T1000 (cell line): ENCODE measurements at regions not wholly inside any gene's neighbourhood (a gene's known extent, or its start where the extent isn't known, plus 50 kb on each side); places are given as distances from the start of the nearest gene placed in this dataset.
"Not testable (repeated sequence)": the region's sequence is repeated elsewhere in the genome, so short reads cannot be mapped to it uniquely, and the experiment has no call there.

ENCODE experiments used
- DNase-seq: peaks from one replicate; lab custom pipeline; 2025; ENCODE audit warnings: mixed read lengths; lab: John Stamatoyannopoulos, UW

DNA sequence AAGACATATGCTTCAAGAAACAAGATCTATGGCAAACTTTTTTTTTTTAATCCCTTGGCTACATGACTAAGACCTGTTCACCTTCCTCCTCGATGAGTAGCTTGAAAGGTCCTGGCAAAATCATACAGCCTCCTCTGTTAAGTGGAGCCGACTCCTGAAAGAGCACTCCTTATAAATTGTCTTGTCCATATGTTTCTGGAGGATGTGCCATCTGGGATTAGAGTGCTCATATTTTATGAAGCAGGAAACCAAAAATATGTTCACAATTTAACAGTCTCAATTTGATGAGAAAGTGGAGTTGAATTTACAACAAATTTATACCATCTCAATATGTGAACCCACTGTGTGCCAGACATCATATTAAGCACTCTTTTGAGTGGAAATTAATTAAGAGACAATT is 912.1 kb upstream of the FAT3 start:
- DNase-seq = no peak

DNA sequence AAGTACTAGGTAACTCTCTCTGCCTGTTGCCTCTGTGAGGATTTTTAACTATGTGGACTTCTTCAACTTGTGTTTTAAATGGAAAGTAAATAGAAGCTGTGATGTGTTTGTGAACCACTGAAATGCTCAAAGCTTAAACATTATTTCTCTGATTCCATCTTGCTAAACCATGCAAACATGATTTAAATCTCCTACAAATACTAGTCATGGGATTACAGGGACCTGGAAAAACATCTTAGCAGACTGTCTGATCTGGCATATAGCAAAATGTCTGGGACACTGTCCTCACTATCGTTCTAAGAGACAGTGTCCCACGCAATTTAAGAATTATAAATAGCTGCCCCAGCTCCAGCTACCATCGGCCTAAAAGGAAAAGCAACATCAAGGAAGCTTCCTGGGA is 914.5 kb upstream of the FAT3 start:
- no peak for DNase-seq

DNA sequence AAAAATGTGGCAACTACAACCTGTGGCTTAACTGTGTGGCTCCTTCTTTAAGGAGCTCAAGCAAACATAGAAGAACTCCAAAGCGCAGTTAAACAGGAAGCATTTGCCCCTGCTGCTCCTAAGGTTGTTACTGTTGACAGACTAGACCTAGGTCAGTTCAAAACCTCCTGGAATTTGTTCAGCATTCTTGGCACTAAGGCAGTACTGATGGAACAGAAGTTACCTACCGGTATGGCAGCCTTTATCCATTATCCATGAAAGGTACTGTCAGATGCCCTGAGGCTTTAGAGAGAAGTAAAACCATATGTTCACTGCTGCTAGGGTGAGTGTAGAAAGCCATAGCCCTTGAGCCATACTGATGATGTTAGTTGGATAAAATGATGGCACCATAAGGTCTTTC is 916.5 kb upstream of the FAT3 start:
- no peak for DNase-seq

DNA sequence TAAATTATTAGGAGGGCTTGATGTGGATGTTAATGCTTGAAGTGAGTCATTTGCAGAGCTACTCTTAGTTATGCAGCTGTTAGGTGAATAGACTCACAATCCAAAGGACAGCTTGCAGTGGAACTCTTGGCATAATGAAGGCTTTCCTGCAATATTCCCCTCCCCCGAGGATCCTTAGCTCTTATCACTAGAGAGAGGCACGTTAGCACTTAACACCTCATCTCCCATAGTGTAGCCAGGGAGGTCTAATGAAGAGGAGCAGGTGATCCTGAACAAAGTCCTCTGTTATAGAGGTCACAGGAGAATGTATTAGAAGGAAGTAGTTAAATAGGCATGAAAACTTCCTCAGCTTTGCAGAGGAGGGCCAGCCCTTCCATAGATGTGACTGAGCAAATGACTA is 919.2 kb upstream of the FAT3 start:
- DNase-seq = no peak

DNA sequence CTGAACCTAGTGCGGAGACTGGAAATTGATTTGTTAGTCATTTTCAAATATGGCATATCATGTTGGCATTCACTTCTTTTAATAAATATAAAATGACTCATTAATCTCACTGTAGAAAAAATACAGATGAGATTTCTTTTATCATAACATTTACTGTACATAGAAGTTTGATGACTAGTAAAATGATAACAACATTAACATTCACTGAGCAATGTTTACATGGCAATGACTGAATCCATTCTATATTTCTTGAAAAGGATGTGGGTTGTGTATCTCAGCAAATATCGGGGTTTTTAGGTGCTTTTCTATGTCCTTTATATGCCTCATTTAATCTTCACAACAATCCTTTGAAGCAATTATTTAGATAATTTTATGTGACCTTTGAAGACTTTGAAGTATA is 920.9 kb upstream of the FAT3 start:
- DNase-seq = no peak

DNA sequence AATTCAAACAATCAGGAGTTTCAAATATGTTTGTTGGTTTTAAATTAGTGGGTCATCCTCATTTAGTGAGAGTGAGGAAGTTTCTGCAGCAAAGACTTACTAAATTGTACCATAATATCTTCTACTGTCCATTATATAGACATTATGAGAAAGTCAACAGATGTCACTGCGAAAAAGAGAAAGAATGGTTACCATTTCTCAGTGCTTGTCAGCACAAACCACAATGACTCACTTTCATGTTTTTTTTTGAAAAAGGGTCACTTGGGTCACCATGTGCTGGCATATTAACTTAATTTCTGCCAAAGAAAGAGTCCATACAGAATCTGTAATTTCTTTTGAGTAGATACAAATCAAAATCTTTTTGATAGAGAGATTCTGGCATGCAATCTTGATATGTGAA is 924.6 kb upstream of the FAT3 start:
- peak; percentile 3 for DNase-seq

DNA sequence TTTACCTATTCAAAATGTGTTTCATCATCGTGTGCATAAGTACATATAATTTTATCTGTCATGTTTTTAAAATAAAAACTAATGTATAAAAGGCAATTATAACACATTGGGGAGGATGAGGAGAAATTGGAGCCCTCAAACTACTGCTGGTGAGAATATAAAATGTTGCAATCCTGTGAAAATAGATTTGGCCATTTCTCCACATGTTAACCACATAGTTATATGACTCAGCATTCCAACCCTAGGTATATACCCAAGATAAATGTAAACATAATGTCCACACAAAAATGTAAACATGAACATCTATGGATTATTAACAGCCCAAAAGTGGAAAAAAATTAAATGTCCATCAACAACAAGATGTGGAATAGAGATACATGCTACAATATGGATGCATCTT is 928.0 kb upstream of the FAT3 start:
- DNase-seq = no peak

DNA sequence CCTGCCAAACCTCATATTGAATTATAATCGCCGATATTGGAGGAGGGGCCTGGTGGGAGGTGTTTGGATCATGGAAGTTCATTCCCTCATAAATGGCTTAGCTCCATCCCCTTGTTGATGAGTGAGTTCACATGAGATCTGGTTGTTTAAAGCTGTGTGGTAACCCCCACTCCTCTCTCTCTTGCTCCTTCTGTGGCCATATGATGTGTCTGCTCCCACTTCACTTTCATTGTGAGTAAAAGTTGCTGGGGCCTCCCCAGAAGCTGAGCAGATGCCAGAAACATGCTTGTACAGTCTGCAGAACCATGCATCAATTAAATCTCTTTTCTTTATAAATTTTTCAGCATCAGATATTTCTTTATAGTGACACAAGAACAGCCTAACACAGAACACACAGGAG is 929.0 kb upstream of the FAT3 start:
- DNase-seq = no peak

DNA sequence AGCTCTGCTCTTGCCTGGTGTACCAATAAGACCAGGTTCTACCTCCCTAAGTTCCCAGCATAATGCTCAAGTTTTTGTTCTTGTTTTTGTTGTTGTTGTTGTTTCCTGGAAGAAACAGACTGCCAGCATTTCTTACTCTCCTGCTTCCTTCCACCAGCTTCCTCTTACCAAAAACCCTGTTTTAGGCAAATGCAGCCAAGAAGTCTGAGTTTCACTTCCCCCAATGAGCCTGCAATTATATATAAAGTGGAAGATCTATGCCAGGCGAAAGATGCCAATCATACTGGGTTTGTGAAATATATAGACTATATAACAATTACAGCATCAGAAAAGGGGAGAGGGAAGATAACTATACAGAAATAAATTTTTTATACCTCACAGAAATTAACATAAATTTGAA is 931.5 kb upstream of the FAT3 start:
- no peak for DNase-seq

DNA sequence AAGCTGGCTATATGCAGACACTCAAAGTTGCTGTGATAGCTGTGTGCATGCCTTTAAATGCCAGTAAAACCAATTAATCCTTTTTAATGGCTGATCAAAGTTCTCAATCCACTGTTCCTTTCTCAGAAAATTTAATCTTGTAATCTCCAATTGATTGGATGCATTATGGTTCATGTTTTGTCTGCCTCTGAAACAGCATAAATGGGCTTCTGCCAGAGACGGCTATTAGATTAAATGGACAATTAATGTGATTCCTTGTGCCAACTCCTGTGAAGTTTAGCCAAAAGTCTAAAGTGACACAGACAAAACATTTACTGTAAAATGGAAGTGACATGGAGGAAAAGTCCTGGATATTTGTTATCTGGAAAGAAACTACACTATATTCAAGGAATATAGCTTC is 952.5 kb upstream of the FAT3 start:
- no peak for DNase-seq

DNA sequence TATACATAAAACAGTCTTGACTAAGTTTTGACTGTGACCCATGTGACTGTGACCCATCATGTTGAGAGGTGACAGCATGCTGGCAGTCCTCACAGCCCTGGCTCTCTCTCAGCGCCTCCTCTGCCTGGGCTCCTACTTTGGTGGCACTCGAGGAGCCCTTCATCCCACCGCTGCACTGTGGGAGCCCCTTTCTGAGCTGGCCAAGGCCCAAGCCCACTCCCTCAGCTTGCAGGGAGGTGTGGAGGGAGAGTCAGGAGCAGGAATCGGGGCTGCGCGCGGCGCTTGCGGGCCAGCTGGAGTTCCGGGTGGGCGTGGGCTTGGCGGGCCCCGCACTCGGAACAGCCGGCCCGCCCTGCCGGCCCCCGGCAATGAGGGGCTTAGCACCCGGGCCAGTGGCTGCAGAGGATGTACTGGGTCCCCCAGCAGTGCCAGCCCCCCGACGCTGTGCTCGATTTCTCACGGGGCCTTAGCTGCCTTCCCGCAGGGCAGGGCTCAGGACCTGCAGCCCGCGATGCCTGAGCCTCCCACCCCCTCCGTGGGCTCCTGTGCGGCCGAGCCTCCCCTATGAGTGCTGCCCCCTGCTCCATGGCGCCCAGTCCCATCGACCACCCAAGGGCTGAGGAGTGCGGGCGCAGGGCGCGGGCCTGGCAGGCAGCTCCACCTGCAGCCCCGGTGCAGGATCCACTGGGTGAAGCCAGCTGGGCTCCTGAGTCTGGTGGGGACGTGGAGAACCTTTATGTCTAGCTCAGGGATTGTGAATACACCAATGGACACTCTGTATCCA is 955.9 kb upstream of the FAT3 start:
- not testable (repeated sequence) for DNase-seq

DNA sequence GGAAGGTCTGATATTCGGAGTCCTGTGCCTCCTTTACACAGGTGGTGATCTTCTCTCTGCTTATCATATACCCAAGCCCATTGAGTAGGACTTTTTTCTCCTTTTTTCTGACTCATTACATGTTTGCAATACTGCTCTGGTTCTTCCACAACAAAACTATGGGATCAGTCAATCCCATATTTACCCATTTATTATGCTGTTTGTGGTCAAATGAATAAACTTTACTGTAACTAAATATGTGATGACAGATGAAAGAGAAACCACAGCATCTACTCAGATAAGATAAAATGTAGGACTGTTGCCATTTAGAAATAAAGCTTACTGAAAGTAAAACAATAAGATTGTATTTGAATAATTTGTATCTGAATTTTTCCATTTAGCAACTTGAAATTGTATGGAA is 958.7 kb upstream of the FAT3 start:
- DNase-seq = no peak

DNA sequence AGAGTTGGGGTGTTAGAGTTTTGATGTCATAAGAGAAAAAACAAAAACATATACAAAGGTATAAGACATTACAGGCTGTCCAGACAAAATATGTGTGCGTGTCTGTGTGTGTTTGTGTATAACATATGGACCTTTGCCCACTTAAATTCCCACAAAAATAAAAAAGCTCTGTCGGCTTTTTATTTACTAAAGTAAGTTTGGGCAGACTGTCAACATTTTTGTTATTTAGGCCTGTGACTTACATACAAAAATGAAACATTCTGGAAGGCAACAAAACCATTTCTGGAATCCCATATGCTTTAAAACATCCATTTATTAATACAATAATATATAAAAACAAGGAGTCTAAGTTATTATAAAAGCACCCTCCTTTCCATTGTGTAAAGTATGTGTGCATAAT is 960.1 kb upstream of the FAT3 start:
- DNase-seq = no peak

DNA sequence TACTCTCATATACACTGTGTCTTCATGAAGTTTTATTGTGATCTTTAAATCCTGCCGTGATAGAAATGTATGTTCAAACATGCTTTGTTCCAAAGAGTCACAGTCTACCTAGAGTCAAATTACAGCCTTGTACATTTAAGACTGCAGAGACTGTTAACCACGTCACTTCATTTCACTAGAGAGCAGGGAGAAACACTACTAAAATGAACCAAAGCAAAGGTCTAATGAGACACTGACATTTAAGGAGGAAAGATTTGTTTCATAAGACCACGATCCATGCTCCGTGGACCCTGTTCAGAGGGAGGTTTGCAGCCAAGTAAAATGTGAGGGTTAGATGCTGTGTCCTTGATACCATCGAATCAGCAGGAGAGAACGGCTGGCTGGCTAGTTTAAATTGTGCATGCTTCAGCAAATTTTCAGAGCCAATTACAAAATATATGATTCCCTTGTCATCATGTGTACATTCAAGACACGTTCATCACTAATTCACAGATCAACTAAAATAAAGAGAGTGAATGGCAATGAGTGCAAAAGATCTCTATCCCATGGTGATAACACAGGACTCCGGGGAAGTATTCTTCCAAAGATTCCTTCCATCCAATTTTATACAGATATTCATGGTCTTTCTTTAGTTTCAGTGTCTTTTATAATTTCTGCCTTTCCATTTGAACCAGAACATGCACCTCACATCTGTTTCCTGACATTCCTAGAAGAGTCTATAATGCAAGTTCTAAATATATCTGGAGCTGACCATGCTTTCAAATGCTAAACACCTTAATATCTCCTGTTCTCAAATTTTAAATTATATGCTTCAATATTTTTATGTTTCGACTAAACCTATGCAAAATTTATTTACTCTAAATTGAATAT is 960.9 kb upstream of the FAT3 start:
- no peak for DNase-seq

DNA sequence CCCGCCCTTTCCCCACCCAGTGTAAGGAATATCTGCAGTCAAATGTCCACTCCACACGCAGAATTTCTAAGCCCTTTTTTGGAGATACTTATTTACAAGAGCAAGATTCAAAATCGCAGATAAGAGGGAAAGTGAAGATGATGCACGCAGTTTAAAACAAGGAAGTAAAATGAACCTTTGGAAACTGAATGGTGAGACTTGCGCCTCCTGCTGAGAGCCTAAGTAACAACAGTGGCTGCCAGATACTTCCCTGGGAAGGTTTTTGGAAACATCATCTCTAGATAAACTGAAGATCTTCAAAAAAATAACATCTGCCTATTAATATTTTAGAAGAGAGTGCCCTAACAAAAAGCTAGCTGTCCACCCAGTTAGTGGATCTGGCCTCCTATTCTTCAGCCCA is 963.1 kb upstream of the FAT3 start:
- DNase-seq = no peak

DNA sequence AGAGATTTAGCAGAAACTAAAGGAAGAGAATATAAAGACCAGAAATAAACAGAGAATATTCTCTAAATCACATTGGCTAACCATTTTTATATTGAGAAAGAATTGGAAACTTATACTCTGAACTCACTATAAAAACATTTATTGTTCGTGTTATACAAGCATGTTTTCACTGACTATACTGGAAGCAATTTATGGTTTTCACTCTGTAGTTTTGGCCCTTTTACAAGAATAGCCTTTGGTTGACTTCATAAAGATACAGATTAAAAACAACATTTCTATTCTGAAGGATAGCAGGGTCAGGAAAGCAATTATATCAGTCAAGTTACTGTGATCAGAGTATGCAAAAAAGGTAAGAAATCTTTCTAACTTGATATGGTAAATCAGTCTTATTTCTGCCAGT is 965.7 kb upstream of the FAT3 start:
- DNase-seq = no peak

DNA sequence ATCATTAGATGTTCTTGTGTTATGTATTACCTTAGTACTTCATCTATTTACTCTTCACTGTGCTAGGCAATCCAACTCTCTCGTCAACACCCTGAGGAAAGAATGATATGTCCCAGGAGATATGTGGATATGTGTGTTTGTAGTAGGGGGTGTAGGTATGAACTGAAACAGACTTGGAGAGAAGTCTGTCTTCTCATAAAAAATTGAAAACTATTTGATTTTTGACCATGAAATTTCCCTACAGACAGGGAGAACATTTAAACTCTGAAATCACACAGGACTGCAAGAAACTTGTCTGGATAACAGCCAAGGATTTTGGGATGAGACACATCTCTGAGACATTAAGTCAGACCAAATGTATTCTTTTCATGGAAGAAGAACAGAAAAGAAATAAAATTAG is 967.0 kb upstream of the FAT3 start:
- no peak for DNase-seq

DNA sequence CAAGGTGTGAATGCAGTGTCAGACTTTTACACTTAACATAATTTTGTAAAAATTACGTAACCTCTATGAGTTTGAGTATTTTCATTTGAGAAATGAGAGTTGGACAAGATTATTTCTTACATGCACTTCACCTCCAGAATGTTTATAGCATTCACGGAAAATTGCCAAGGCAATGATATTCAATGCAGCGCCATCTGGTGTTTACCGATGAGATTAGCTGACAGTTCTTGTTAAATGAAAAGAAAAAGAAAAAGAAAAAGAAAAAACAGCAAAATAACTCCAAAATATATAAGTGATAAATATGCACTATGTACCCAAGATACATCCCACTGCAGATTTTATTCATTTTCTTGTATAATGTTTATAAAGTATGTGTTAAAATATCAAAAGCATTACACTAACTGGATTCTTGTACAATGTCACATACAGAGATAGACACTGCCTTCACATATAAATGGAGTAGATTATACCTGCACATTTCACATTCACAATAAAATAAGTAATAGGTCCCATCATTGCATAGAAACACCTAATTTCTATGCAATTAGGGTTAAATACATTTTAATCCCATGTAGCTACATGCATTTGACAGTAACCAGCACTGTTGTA is 976.3 kb upstream of the FAT3 start:
- DNase-seq = no peak

DNA sequence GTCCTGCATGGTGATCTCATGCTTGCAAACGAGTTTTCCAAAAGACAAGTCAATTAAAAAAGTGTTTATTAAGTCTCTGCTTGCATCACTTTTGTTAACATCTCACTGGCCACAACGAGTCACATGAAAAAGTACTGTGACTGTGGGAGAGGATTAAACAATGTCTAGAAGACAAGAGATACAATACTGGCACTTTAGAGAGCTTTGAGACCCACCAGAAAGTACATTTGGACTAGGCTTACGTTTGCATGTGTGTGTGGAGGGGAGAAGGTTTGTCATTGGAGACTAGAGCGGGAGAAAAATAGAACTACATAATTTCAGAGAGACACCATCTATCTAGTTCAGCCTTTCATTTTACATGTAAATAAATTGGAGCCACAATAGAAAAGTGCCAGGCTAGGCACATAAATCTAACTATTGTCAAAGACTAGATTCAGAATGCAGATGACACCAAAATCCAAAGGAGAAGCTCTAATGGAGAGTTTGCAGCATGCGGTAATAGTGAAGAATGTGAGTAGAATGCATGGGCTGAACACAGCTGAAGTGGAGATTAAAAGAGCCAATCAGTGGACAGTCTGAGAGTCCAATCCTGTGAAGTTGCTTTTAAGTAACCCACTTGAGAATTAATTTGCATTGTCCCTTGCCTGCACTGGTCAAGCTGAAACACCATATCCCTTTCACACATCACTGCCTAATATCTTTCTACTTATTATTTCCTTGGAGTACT is 977.4 kb upstream of the FAT3 start:
- no peak for DNase-seq

DNA sequence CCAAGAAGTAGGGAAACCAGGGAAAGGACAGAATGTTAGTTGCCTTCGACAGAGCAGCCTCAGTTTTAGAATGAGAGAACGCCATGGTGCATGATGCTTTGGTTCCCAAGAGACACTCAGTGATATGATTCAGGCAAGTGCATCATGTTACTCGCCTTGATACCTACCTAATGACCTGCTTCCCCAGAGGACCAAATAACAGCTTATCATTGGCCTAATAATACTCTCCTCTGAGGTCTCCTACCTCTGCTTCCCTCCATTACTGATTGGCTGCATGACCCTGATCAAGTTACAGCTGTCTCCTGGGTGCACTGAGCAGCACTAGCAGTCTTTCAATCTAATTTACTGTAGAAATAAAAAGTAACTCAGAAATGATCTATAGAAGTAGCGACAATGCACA is 979.7 kb upstream of the FAT3 start:
- no peak for DNase-seq

DNA sequence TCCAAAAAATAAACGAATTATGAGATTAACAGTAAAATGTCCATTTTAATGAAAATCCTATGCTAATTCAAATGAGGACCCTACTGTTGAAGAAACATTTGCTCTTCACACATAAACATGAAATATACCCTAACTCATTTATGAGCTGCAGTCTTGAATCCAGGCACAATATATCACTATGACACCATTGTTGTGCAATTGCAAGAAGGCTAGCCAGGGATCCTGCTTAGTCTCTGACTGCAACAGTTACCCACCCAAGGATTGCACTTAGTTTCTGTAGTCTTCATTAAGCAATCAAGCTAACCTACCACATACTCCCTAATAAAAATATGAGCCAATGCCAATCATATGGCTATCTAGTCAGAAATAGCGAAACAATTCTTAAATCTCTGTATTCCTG is 981.0 kb upstream of the FAT3 start:
- DNase-seq = no peak

DNA sequence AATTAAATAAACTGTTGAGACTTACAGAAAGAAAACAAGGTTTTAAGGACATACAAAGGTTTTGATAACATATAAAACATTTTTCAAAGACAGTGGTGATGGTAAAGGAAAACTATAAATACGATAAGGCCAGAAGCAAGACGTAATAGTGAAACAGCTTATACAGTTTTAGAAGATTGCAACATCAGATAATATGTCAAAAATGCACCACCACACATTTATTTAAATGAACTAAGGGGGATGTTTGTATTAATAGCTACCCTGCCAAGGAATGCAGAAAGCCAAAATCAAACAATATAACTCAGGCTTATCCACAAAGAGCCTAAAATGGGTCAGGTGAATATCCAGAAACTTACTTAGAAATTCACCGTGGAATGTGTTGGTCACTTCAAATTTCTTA is 981.6 kb upstream of the FAT3 start:
- DNase-seq = no peak
